ENCODE measurements at regions not wholly inside any gene's neighbourhood (a gene's known extent, or its start where the extent isn't known, plus 50 kb on each side); places are given as distances from the start of the nearest gene placed in this dataset.
"Not testable (repeated sequence)": the region's sequence is repeated elsewhere in the genome, so short reads cannot be mapped to it uniquely, and the experiment has no call there.

DNA sequence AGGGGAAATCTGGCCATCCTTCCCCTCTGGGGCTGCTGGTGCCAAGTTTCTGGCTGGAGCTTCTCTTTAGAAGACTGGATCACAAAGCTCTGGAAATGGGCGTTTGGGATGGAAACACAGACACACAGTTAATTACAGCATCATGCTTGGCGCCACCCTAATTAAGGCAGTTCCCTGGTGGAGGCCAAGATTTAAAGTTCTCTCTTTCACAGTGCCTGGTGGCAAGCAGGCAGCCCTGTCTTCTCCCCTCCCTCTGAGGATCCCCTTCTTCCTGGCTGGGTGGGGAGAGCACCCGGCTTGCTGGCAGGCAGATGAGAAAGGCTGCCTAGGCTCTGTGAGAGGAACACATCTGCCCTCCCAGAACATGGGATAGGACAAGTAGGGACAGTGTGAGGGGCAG is 59.0 kb upstream of the NKD1 start:
- Histone ChIP-seq H3K4me1 (ENCODE audit: insufficient read depth) (no peaks in the 10 kb centered on the region), H3K9me2 (replicated peaks; ENCODE audit: insufficient read depth) (no peaks in the 10 kb centered on the region), H4K20me1 (ENCODE audit: insufficient read depth, poor library complexity, severe bottlenecking) (no peaks in the 10 kb centered on the region), H3K9me3 (ENCODE audit: low read depth) (no peaks in the 10 kb centered on the region), H2AFZ (no peak overlapping the region), H3K79me2 (no peaks in the 10 kb centered on the region), H3K4me3 (no peak overlapping the region), H3K4me2 (no peak overlapping the region), H3K27me3 (no peaks in the 10 kb centered on the region), H3K36me3 (replicated peaks; ENCODE audit: insufficient read depth, low read depth) (no peaks in the 10 kb centered on the region), H3K27ac (no peak overlapping the region)
- no peak for TF ChIP-seq EZH2phosphoT487 (IDR thresholded peaks at IDR 0.05; ENCODE audit: low read depth, severe bottlenecking, unreplicated experiment)
- TF ChIP-seq CTCF (IDR thresholded peaks at IDR 0.05; ENCODE audit: poor library complexity) = no peak
- 74% methylated on average over 3 of the region's 3 CpGs for WGBS (ENCODE audit: low lambda C conversion rate, missing lambda C conversion rate)
- DNase-seq (ENCODE audit: low spot score) = no peak

GRCh38 chr16:50487528-50487927 is 60.7 kb upstream of the NKD1 start:
- DNase-seq (ENCODE audit: low spot score) = no peak
- Histone ChIP-seq H3K79me2 (no peaks in the 10 kb centered on the region), H3K4me3 (no peak overlapping the region), H3K4me2 (no peak overlapping the region), H3K4me1 (ENCODE audit: insufficient read depth) (no peaks in the 10 kb centered on the region), H4K20me1 (ENCODE audit: insufficient read depth, poor library complexity, severe bottlenecking) (no peaks in the 10 kb centered on the region), H3K36me3 (replicated peaks; ENCODE audit: insufficient read depth, low read depth) (no peaks in the 10 kb centered on the region), H3K27ac (no peak overlapping the region), H3K9me3 (ENCODE audit: low read depth) (no peaks in the 10 kb centered on the region), H3K27me3 (no peaks in the 10 kb centered on the region), H3K9me2 (replicated peaks; ENCODE audit: insufficient read depth) (no peaks in the 10 kb centered on the region), H2AFZ (no peak overlapping the region)
- 84% methylated on average over 5 of the region's 5 CpGs for WGBS (ENCODE audit: low lambda C conversion rate, missing lambda C conversion rate)
- TF ChIP-seq EZH2 (IDR thresholded peaks at IDR 0.05; ENCODE audit: borderline replicate concordance) (no peak), CTCF (IDR thresholded peaks at IDR 0.05; ENCODE audit: poor library complexity) (no peak), EZH2phosphoT487 (IDR thresholded peaks at IDR 0.05; ENCODE audit: low read depth, severe bottlenecking, unreplicated experiment) (no peak)

- H3K9me2 ChIP-seq (replicated peaks; ENCODE audit: insufficient read depth); H3K4me3 ChIP-seq; H3K9me3 ChIP-seq (ENCODE audit: low read depth); H3K36me3 ChIP-seq (replicated peaks; ENCODE audit: insufficient read depth, low read depth); DNase-seq (ENCODE audit: low spot score); H3K27ac ChIP-seq; H3K4me2 ChIP-seq; H3K27me3 ChIP-seq; H2AFZ ChIP-seq; H3K79me2 ChIP-seq; H3K4me1 ChIP-seq (ENCODE audit: insufficient read depth); H4K20me1 ChIP-seq (ENCODE audit: insufficient read depth, poor library complexity, severe bottlenecking): not testable (repeated sequence)
These were observed 62.0 kb upstream of the NKD1 start for GRCh38 chr16:50486162-50486561.

DNA sequence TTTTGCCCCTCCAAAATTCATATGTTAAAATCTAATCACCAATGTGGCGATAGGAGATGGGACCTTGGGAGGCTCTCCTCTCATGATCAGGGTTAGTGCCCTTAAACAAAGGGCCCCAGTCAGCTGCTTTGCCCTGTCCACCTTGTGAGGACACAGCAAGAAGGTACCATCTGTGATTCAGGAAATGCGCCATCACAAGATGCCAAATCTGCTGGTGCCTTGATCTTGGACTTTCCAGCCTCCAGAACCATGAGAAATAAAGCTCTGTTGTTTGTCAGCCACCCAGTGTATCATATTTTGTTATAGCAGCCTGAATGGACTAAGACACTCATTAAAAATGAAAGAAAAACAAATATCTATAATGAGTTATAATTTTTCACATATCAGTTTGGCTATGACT is 63.0 kb upstream of the NKD1 start:
- no peak overlapping the region for H3K4me2 ChIP-seq
- no peaks in the 10 kb centered on the region for H3K9me3 ChIP-seq (ENCODE audit: low read depth)
- no peaks in the 10 kb centered on the region for H4K20me1 ChIP-seq (ENCODE audit: insufficient read depth, poor library complexity, severe bottlenecking)
- WGBS (ENCODE audit: low lambda C conversion rate, missing lambda C conversion rate) = 96% methylated on average over 2 of the region's 2 CpGs
- no peak overlapping the region for H2AFZ ChIP-seq
- H3K79me2 ChIP-seq = no peaks in the 10 kb centered on the region
- H3K9me2 ChIP-seq (replicated peaks; ENCODE audit: insufficient read depth) = no peaks in the 10 kb centered on the region
- H3K4me1 ChIP-seq (ENCODE audit: insufficient read depth) = no peaks in the 10 kb centered on the region
- H3K27ac ChIP-seq = no peak overlapping the region
- no peaks in the 10 kb centered on the region for H3K36me3 ChIP-seq (replicated peaks; ENCODE audit: insufficient read depth, low read depth)
- TF ChIP-seq CTCF (IDR thresholded peaks at IDR 0.05; ENCODE audit: poor library complexity) (no peak), EZH2 (IDR thresholded peaks at IDR 0.05; ENCODE audit: borderline replicate concordance) (no peak), EZH2phosphoT487 (IDR thresholded peaks at IDR 0.05; ENCODE audit: low read depth, severe bottlenecking, unreplicated experiment) (no peak)
- H3K4me3 ChIP-seq = no peak overlapping the region
- DNase-seq (ENCODE audit: low spot score) = no peak
- H3K27me3 ChIP-seq = no peaks in the 10 kb centered on the region

Data from hepatocyte (in vitro differentiated cells).